Neural progenitor cell (in vitro differentiated cells): ENCODE measurements at regions not wholly inside any gene's neighbourhood (a gene's known extent, or its start where the extent isn't known, plus 50 kb on each side); places are given as distances from the start of the nearest gene placed in this dataset.

Source experiments
- DNase-seq: peaks from one replicate; pipeline ENCODE4 v3.0.0-alpha.2; 2016; ENCODE audit warnings: low spot score
- H2AFZ ChIP-seq: fragments of 200-600 bp; sonication (generic); replicated peaks from 2 replicates; pipeline ENCODE4 v1.6.1; 2016; ENCODE audit warnings: antibody characterized with exemption
- H3F3A ChIP-seq: fragments of 200-600 bp; sonication (generic); 2 replicates; pipeline ENCODE4 v1.6.1; 2016; ENCODE audit warnings: antibody characterized with exemption, low read depth
- H3K27ac ChIP-seq: fragments of 200-600 bp; sonication (generic); 2 replicates; pipeline ENCODE4 v1.5.1; 2016; ENCODE audit warnings: mild to moderate bottlenecking
- H3K27me3 ChIP-seq: fragments of 200-600 bp; sonication (generic); 2 replicates; pipeline ENCODE4 v1.6.1; 2016; ENCODE audit warnings: mild to moderate bottlenecking, moderate library complexity
- H3K36me3 ChIP-seq: fragments of 200-600 bp; sonication (generic); 2 replicates; pipeline ENCODE4 v1.5.1; 2016
- H3K4me1 ChIP-seq: fragments of 200-600 bp; sonication (generic); 2 replicates; pipeline ENCODE4 v1.6.1; 2016; ENCODE audit warnings: mixed run types
- H3K4me2 ChIP-seq: fragments of 200-600 bp; sonication (generic); 2 replicates; pipeline ENCODE4 v1.6.1; 2016
- H3K4me3 ChIP-seq: fragments of 200-600 bp; sonication (generic); 2 replicates; pipeline ENCODE4 v1.5.1; 2016
- H3K79me2 ChIP-seq: fragments of 200-600 bp; sonication (generic); 2 replicates; pipeline ENCODE4 v1.6.1; 2016; ENCODE audit warnings: low read depth
- H3K9ac ChIP-seq: fragments of 200-600 bp; sonication (generic); 2 replicates; pipeline ENCODE4 v1.6.1; 2016
- H3K9me3 ChIP-seq: fragments of 200-600 bp; sonication (generic); 2 replicates; pipeline ENCODE4 v1.5.1; 2016; ENCODE audit warnings: low read depth
- H4K20me1 ChIP-seq: fragments of 200-600 bp; sonication (generic); 2 replicates; pipeline ENCODE4 v1.6.1; 2016; ENCODE audit warnings: low read depth
- H3K27ac Mint-ChIP-seq: 3 replicates; pipeline ENCODE4 v1.8.0; 2021; ENCODE audit warnings: mixed read lengths
- H3K27me3 Mint-ChIP-seq: 2 replicates; pipeline ENCODE4 v1.8.0; 2022; ENCODE audit warnings: low read depth, mild to moderate bottlenecking, inconsistent platforms, moderate library complexity, mixed read lengths; ENCODE audit not compliant: insufficient read depth
- H3K36me3 Mint-ChIP-seq: 3 replicates; pipeline ENCODE4 v1.8.0; 2021; ENCODE audit warnings: mixed read lengths
- H3K4me1 Mint-ChIP-seq: 3 replicates; pipeline ENCODE4 v1.8.0; 2021; ENCODE audit warnings: mixed read lengths
- H3K4me3 Mint-ChIP-seq: 3 replicates; pipeline ENCODE4 v1.8.0; 2021; ENCODE audit warnings: mild to moderate bottlenecking, moderate library complexity, mixed read lengths
- H3K9me3 Mint-ChIP-seq: 3 replicates; pipeline ENCODE4 v1.8.0; 2020; ENCODE audit warnings: mixed read lengths
- EZH2 ChIP-seq: fragments of 200-600 bp; sonication (generic); IDR thresholded peaks from 2 replicates; pipeline ENCODE4 v1.6.1; 2017; ENCODE audit warnings: antibody characterized with exemption, mild to moderate bottlenecking, moderate library complexity
- EZH2phosphoT487 ChIP-seq: fragments of 200-600 bp; sonication (generic); IDR thresholded peaks from 2 replicates; pipeline ENCODE4 v1.6.1; 2017; ENCODE audit warnings: antibody characterized with exemption
- TF ChIP-seq, protein P1 (sequence below): fragments of 200-600 bp; sonication (generic); IDR thresholded peaks from 2 replicates; pipeline ENCODE4 v1.5.1; 2017; ENCODE audit warnings: antibody characterized with exemption, mild to moderate bottlenecking

GRCh38 chr13:80224468-80224867 lies 116.5 kb downstream of the SPRY2 start:
- H3K27ac ChIP-seq: no peak overlapping the region
- H4K20me1 ChIP-seq: no peaks in the 10 kb centered on the region
- no peaks in the 10 kb centered on the region for H3K27me3 Mint-ChIP-seq
- TF ChIP-seq EZH2: no peak
- TF ChIP-seq, protein P1, sequence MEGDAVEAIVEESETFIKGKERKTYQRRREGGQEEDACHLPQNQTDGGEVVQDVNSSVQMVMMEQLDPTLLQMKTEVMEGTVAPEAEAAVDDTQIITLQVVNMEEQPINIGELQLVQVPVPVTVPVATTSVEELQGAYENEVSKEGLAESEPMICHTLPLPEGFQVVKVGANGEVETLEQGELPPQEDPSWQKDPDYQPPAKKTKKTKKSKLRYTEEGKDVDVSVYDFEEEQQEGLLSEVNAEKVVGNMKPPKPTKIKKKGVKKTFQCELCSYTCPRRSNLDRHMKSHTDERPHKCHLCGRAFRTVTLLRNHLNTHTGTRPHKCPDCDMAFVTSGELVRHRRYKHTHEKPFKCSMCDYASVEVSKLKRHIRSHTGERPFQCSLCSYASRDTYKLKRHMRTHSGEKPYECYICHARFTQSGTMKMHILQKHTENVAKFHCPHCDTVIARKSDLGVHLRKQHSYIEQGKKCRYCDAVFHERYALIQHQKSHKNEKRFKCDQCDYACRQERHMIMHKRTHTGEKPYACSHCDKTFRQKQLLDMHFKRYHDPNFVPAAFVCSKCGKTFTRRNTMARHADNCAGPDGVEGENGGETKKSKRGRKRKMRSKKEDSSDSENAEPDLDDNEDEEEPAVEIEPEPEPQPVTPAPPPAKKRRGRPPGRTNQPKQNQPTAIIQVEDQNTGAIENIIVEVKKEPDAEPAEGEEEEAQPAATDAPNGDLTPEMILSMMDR: no peak
- no peak for TF ChIP-seq EZH2phosphoT487
- no peaks in the 10 kb centered on the region for H3K27me3 ChIP-seq
- no peak overlapping the region for H2AFZ ChIP-seq
- H3K9ac ChIP-seq: no peak overlapping the region
- DNase-seq: no peak
- H3K4me3 Mint-ChIP-seq: no peak overlapping the region
- H3K9me3 Mint-ChIP-seq: peaks cover 18% of the 10 kb centered on the region
- H3K79me2 ChIP-seq: no peaks in the 10 kb centered on the region
- no peaks in the 10 kb centered on the region for H3F3A ChIP-seq
- no peaks in the 10 kb centered on the region for H3K9me3 ChIP-seq
- H3K4me1 ChIP-seq: no peaks in the 10 kb centered on the region
- H3K36me3 ChIP-seq: no peaks in the 10 kb centered on the region
- no peak overlapping the region for H3K4me3 ChIP-seq
- H3K4me2 ChIP-seq: no peak overlapping the region
- no peak overlapping the region for H3K27ac Mint-ChIP-seq
- peaks cover 7% of the 10 kb centered on the region for H3K4me1 Mint-ChIP-seq
- H3K36me3 Mint-ChIP-seq: peaks cover 7% of the 10 kb centered on the region

DNA sequence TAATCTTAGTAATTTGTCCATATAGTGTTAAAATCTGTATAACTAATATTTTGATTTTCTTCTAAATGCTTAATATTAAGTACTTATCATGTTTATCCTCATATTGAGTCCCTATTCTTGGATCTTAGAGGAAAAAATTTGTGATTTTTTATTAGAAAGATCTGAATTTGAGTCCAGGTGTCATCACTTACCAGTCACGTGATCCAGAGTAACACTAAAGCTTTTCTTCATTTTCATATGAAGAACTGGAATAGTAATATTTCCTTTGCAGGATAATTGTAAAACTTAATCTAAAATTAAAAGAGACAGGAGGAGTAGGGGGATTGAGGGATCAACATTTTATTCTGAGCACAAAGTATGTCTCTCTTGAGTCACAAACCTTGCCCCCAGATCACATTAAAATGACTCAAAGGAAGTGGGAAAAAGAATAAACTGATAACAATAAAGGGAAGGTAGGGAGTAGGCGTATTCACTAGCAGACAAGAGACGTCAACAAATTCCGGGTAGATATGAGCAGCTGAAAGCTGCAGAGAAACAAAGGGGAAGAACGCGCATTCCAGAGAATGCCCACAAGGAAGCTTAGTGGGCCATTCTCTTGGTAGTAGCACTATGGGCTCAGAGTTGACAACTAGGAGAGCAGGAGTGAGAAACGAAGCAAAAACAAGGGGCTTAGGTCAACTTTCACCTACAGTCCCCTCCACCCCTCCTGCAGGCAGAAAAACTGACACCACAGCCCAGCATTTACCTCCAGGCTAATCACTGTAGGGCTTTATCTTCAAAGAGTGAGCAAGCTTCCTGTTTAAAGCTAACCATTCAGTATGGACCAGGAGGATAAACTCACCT lies 123.1 kb downstream of the SPRY2 start:
- H3K36me3 Mint-ChIP-seq: peaks cover 1% of the 10 kb centered on the region
- H3K4me3 ChIP-seq: no peak overlapping the region
- peak overlapping the region; percentile 7 for H2AFZ ChIP-seq
- H3F3A ChIP-seq: peaks cover 11% of the 10 kb centered on the region
- TF ChIP-seq EZH2 (no peak), EZH2phosphoT487 (no peak)
- TF ChIP-seq, protein P1: no peak
- H3K4me1 ChIP-seq: peaks cover 11% of the 10 kb centered on the region
- H3K27ac Mint-ChIP-seq: no peak overlapping the region
- no peaks in the 10 kb centered on the region for H3K9me3 ChIP-seq
- peak overlapping the region; percentile 74 for H3K27ac ChIP-seq
- H3K36me3 ChIP-seq: no peaks in the 10 kb centered on the region
- H3K27me3 ChIP-seq: no peaks in the 10 kb centered on the region
- H3K9ac ChIP-seq: no peak overlapping the region
- peak overlapping the region; percentile 19 for H3K4me2 ChIP-seq
- H3K79me2 ChIP-seq: no peaks in the 10 kb centered on the region
- no peaks in the 10 kb centered on the region for H4K20me1 ChIP-seq
- peaks cover 2% of the 10 kb centered on the region for H3K27me3 Mint-ChIP-seq
- H3K9me3 Mint-ChIP-seq: peaks cover 3% of the 10 kb centered on the region
- H3K4me3 Mint-ChIP-seq: no peak overlapping the region
- H3K4me1 Mint-ChIP-seq: peaks cover 12% of the 10 kb centered on the region
- DNase-seq: peak; percentile 74

DNA sequence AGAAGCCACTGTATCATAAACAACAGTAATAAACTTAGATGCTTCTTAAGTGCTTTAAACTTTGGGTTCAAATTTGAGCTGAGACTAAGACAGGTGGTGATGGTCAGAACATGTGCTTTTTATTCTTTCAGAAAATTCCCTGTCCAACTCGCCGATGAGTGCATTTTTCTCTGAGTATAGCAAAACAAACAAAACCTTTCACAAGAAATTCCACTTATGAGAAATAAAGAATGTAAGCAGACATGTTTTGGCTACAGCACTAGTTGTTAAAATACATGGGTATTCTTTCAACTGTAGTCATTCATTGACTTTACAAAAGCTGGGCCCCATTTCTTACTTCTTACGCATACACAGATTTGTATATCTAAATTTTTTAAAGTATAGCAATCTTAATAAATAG lies 125.6 kb downstream of the SPRY2 start:
- peaks cover 2% of the 10 kb centered on the region for H3K27me3 Mint-ChIP-seq
- H3K27ac Mint-ChIP-seq: no peak overlapping the region
- Histone ChIP-seq H3K4me3 (no peak overlapping the region), H4K20me1 (no peaks in the 10 kb centered on the region), H3K79me2 (no peaks in the 10 kb centered on the region), H3K9ac (no peak overlapping the region), H3K36me3 (no peaks in the 10 kb centered on the region), H3K27ac (no peak overlapping the region), H3K9me3 (no peaks in the 10 kb centered on the region), H3K4me2 (no peak overlapping the region), H3K4me1 (peaks cover 11% of the 10 kb centered on the region), H3K27me3 (no peaks in the 10 kb centered on the region), H2AFZ (no peak overlapping the region), H3F3A (peaks cover 11% of the 10 kb centered on the region)
- no peak overlapping the region for H3K4me3 Mint-ChIP-seq
- H3K9me3 Mint-ChIP-seq: peaks cover 2% of the 10 kb centered on the region
- peaks cover 1% of the 10 kb centered on the region for H3K36me3 Mint-ChIP-seq
- peaks cover 12% of the 10 kb centered on the region for H3K4me1 Mint-ChIP-seq
- no peak for DNase-seq
- TF ChIP-seq, protein P1: no peak
- TF ChIP-seq EZH2phosphoT487 (no peak), EZH2 (no peak)
